ENCODE measurements at regions not wholly inside any gene's neighbourhood (a gene's known extent, or its start where the extent isn't known, plus 50 kb on each side); places are given as distances from the start of the nearest gene placed in this dataset.

DNA sequence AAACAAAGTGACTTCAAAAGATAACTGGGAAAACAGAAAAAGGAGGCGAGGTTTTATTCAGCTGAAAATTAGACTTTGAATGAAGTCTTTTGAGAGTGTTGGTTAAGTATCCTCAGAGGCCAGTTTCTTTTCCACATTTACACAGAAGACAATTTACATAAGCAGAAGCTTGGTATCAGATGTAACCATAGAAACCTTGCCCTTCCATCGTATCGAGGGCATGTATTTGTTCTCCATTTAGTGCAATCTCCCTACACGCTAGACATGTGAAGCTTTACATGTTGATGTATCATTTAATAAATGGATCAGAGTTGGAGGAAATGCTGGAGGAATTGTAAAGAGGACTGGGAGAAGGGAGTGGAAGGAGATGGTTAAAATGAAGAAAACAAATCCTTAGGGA is 161.0 kb upstream of the CRBN start:
- no peak overlapping the region for H3K4me3 Mint-ChIP-seq (ENCODE audit: unreplicated experiment)
- Histone ChIP-seq H3K4me1 (ENCODE audit: insufficient read depth, low read length) (no peaks in the 10 kb centered on the region), H3K36me3 (ENCODE audit: insufficient read depth, low read length) (no peaks in the 10 kb centered on the region), H2AFZ (ENCODE audit: low read depth, low read length) (no peak overlapping the region), H3K4me2 (ENCODE audit: low read length) (no peak overlapping the region), H3K4me3 (ENCODE audit: insufficient read depth, low read depth, low read length) (no peak overlapping the region), H3K79me2 (ENCODE audit: insufficient read depth, low read length) (no peaks in the 10 kb centered on the region), H3K9me3 (ENCODE audit: insufficient read depth, low read depth, low read length) (peaks cover 6% of the 10 kb centered on the region), H3K27me3 (ENCODE audit: insufficient read depth, low read length) (no peaks in the 10 kb centered on the region), H3K9ac (ENCODE audit: low read length) (no peak overlapping the region), H3K27ac (ENCODE audit: low read depth, low read length) (no peak overlapping the region), H4K20me1 (ENCODE audit: insufficient read depth, low read length) (no peaks in the 10 kb centered on the region)
- H3K27me3 Mint-ChIP-seq (ENCODE audit: low read depth, unreplicated experiment), result no peaks in the 10 kb centered on the region
- no peak overlapping the region for H3K27ac Mint-ChIP-seq (ENCODE audit: unreplicated experiment)
- peaks cover 8% of the 10 kb centered on the region for H3K9me3 Mint-ChIP-seq (ENCODE audit: unreplicated experiment)
- DNase-seq (ENCODE audit: low read depth) (no peak), FAIRE-seq (no peak)
- H3K4me1 Mint-ChIP-seq (ENCODE audit: low read depth, unreplicated experiment), result no peaks in the 10 kb centered on the region
- TF ChIP-seq, protein P1, sequence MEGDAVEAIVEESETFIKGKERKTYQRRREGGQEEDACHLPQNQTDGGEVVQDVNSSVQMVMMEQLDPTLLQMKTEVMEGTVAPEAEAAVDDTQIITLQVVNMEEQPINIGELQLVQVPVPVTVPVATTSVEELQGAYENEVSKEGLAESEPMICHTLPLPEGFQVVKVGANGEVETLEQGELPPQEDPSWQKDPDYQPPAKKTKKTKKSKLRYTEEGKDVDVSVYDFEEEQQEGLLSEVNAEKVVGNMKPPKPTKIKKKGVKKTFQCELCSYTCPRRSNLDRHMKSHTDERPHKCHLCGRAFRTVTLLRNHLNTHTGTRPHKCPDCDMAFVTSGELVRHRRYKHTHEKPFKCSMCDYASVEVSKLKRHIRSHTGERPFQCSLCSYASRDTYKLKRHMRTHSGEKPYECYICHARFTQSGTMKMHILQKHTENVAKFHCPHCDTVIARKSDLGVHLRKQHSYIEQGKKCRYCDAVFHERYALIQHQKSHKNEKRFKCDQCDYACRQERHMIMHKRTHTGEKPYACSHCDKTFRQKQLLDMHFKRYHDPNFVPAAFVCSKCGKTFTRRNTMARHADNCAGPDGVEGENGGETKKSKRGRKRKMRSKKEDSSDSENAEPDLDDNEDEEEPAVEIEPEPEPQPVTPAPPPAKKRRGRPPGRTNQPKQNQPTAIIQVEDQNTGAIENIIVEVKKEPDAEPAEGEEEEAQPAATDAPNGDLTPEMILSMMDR (IDR thresholded peaks at IDR 0.05; ENCODE audit: insufficient read depth, low read depth, low read length), result no peak
- no peak for TF ChIP-seq EZH2 (IDR thresholded peaks at IDR 0.05; ENCODE audit: insufficient read depth, low read length)
- H3K36me3 Mint-ChIP-seq (ENCODE audit: low read depth, unreplicated experiment), result no peaks in the 10 kb centered on the region

DNA sequence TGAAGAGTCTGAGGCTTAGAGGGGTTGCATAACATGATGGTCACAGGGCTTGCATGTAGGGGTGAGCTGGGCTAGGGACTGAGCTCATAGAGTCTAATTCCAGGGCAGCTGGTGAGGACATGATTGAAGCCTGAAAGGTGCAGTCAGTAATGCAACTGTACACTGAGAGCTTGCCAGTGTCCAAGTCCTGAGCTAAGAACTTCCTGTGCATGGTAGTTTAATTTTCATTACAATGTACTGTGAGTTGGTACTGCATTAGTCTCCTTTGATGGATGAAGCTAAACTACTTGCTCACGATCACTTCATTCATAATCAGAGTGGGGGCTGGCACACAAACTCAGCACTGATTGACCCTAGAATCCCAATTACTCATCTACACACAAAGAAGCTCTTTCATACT is 156.4 kb upstream of the CRBN start:
- no peaks in the 10 kb centered on the region for H4K20me1 ChIP-seq (ENCODE audit: insufficient read depth, low read length)

DNA sequence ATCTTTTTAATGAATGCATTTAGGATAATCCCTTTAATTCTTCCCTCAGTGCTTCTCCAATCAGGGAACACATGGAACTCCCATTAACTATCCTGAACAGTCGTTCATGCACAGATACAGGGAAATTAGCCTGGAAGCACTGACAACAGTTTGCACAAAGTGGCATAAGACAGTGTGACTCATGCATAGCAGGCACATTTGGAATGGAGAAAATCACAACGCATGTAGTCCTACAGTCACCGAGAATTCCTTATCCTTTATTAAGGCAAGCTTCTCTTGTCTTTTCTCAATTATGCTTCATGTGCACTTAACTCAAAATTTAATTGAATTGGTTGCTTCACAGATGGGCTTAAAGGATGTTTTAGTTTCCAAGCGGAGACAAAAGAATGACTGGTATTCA is 155.0 kb upstream of the CRBN start:
- no peak for FAIRE-seq
- Histone ChIP-seq H3K79me2 (ENCODE audit: insufficient read depth, low read length) (no peaks in the 10 kb centered on the region), H3K9ac (ENCODE audit: low read length) (no peak overlapping the region), H2AFZ (ENCODE audit: low read depth, low read length) (no peak overlapping the region), H4K20me1 (ENCODE audit: insufficient read depth, low read length) (no peaks in the 10 kb centered on the region), H3K9me3 (ENCODE audit: insufficient read depth, low read depth, low read length) (no peaks in the 10 kb centered on the region), H3K4me2 (ENCODE audit: low read length) (no peak overlapping the region), H3K27ac (ENCODE audit: low read depth, low read length) (no peak overlapping the region), H3K4me3 (ENCODE audit: insufficient read depth, low read depth, low read length) (no peak overlapping the region), H3K27me3 (ENCODE audit: insufficient read depth, low read length) (no peaks in the 10 kb centered on the region), H3K36me3 (ENCODE audit: insufficient read depth, low read length) (no peaks in the 10 kb centered on the region), H3K4me1 (ENCODE audit: insufficient read depth, low read length) (no peaks in the 10 kb centered on the region)
- Mint-ChIP-seq H3K9me3 (ENCODE audit: unreplicated experiment) (peaks cover 7% of the 10 kb centered on the region), H3K4me3 (ENCODE audit: unreplicated experiment) (no peak overlapping the region), H3K36me3 (ENCODE audit: low read depth, unreplicated experiment) (no peaks in the 10 kb centered on the region), H3K4me1 (ENCODE audit: low read depth, unreplicated experiment) (no peaks in the 10 kb centered on the region), H3K27me3 (ENCODE audit: low read depth, unreplicated experiment) (no peaks in the 10 kb centered on the region), H3K27ac (ENCODE audit: unreplicated experiment) (no peak overlapping the region)
- TF ChIP-seq, protein P1 (IDR thresholded peaks at IDR 0.05; ENCODE audit: insufficient read depth, low read depth, low read length), result no peak
- no peak for TF ChIP-seq EZH2 (IDR thresholded peaks at IDR 0.05; ENCODE audit: insufficient read depth, low read length)
- DNase-seq (ENCODE audit: low read depth), result no peak

More for the DNA sequence above, 156.4 kb upstream of the CRBN start:
- Histone ChIP-seq H3K4me1 (ENCODE audit: insufficient read depth, low read length) (no peaks in the 10 kb centered on the region), H3K4me3 (ENCODE audit: insufficient read depth, low read depth, low read length) (no peak overlapping the region), H3K9ac (ENCODE audit: low read length) (no peak overlapping the region), H3K4me2 (ENCODE audit: low read length) (no peak overlapping the region), H2AFZ (ENCODE audit: low read depth, low read length) (no peak overlapping the region), H3K79me2 (ENCODE audit: insufficient read depth, low read length) (no peaks in the 10 kb centered on the region), H3K9me3 (ENCODE audit: insufficient read depth, low read depth, low read length) (no peaks in the 10 kb centered on the region), H3K27ac (ENCODE audit: low read depth, low read length) (no peak overlapping the region), H3K36me3 (ENCODE audit: insufficient read depth, low read length) (no peaks in the 10 kb centered on the region), H3K27me3 (ENCODE audit: insufficient read depth, low read length) (no peaks in the 10 kb centered on the region)
- DNase-seq (ENCODE audit: low read depth) (no peak), FAIRE-seq (no peak)
- Mint-ChIP-seq H3K27ac (ENCODE audit: unreplicated experiment) (no peak overlapping the region), H3K27me3 (ENCODE audit: low read depth, unreplicated experiment) (no peaks in the 10 kb centered on the region), H3K9me3 (ENCODE audit: unreplicated experiment) (peaks cover 7% of the 10 kb centered on the region), H3K36me3 (ENCODE audit: low read depth, unreplicated experiment) (no peaks in the 10 kb centered on the region), H3K4me3 (ENCODE audit: unreplicated experiment) (no peak overlapping the region), H3K4me1 (ENCODE audit: low read depth, unreplicated experiment) (no peaks in the 10 kb centered on the region)
- TF ChIP-seq EZH2 (IDR thresholded peaks at IDR 0.05; ENCODE audit: insufficient read depth, low read length), result no peak
- TF ChIP-seq, protein P1 (IDR thresholded peaks at IDR 0.05; ENCODE audit: insufficient read depth, low read depth, low read length), result no peak
